Activated CD4-positive, alpha-beta T cell treated with anti-CD3 and anti-CD28 coated beads, Interleukin-2, amount 50 U/mL, for 24 hours (primary cell): ENCODE measurements at regions not wholly inside any gene's neighbourhood (a gene's known extent, or its start where the extent isn't known, plus 50 kb on each side); places are given as distances from the start of the nearest gene placed in this dataset.
"Not testable (repeated sequence)": the region's sequence is repeated elsewhere in the genome, so short reads cannot be mapped to it uniquely, and the experiment has no call there.

Source experiments
- DNase-seq, 2 donors: peaks; one replicate each; pipeline ENCODE4 v3.0.0-alpha.2; 2020; ENCODE audit warnings: low read depth in 1 of 2, low spot score in 1 of 2

DNA sequence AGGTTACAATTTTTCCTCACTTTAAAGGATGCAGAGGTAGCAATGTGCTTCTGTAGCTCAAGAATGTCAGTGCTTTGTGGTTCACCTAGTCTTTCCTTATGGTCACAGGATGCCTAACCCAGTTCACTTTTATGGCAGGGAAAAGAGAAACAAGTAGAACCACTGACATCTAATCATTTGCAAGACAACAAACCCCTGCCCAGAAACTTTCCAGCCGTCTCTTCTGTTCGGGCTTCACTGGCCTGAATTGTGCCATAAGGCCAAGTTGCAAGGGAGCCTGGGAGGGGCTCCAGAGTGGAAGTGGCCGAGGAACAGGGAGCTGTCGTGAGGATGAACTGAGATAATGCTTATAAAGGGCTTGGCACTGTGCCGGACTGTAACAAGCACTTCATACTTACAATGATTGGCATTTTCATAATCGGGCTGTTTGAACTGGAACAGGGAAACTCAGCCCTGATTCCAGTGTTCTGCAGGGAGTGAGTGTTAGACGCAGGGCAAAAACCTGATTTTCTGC lies 212.6 kb downstream of the BCAS1 start:
- no peak for DNase-seq

GRCh38 chr20:53856300-53857295 lies 213.8 kb downstream of the BCAS1 start:
- no peak for DNase-seq

GRCh38 chr20:53855733-53856132 lies 214.7 kb downstream of the BCAS1 start:
- DNase-seq: no peak

GRCh38 chr20:53854609-53854926 lies 215.8 kb downstream of the BCAS1 start:
- not testable (repeated sequence) for DNase-seq

- DNase-seq: no peak
Observed at GRCh38 chr20:53853111-53853713, 217.2 kb downstream of the BCAS1 start.

- no peak for DNase-seq
Observed at GRCh38 chr20:53852691-53853090, 217.7 kb downstream of the BCAS1 start.

DNA sequence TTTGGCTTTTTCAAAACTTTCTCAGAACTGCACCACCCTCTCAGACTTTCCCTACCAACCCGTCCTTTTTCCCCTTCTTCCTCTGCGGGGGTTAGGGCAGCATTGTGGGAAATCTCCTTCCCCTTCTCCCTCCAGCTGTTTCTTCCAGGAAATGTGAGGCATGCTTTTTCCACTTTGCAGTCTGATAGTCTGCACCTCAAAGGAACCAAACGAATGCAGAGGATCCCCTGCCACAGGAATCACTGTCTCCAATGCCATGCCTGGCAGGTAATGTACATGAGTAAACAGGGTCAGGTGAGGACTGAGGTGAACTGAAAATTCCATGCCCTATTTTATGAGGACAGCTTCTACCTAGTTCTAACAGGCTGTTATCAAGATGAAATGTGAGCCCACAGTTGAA lies 218.4 kb downstream of the BCAS1 start:
- no peak for DNase-seq

DNA sequence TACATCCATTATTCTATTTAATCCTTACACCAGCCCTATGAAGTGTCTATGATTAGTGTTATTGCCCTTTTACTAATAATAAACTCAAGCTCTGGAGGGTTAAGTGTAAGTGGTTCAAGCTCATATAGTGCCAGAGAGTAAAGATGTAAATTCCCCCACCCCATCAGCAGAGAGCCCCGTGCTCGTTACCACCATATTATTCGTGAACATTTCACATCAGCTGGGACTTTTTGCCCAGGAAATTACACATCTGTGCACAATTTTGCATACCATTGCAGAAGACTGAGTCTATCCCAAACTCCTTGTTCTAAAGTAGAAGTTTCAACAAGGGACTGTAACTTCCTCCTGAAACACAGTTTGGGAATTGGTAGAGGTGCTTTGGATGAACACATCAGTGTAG lies 220.1 kb downstream of the BCAS1 start:
- DNase-seq: no peak

DNA sequence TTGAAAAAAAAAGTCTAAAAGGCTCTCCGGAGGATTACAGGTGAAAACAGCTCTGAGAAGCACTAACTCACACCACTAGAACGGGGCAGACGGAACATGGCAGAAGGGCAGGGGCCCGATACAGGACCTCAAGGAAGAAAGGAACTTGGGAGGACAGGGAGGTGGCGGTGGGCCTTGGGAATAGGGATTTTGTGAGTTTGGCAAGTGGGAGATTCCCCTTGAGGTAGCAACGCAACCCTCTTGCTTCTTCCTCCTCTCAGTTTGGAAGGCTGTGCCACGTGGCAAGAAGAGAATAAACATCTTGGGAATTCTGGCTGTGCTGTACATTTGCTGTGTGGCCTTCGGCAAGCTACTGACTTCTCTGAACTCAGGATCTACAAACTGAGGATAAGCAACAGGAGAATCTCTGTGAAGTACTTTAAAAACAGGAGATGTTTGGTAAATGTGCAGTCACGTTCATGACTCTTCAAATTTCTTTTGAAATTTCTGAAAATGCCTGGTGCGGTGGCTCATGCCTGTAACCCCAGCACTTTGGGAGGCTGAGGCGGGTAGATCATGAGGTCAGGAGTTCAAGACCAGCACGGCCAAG lies 220.8 kb downstream of the BCAS1 start:
- no peak for DNase-seq

DNA sequence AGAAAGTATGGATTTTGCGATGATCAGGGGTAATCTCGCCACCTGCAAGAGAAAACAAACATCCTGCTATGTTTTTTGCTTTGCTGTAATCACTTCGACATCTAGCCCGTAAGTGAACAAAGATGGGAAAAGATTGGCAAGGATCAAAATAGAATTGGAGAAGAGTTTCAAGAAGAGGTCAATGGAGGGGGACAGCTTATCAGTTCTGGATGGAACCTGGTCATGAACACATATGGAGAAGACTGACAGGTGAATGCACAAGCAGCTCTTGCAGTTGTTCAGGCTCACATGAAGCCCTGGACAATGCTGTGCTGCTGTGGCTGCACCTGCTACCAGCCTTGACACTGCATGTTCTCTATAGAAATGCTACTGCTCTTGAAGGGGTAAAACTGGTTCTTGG lies 222.1 kb downstream of the BCAS1 start:
- no peak for DNase-seq

GRCh38 chr20:53847837-53848170 lies 222.6 kb downstream of the BCAS1 start:
- no peak for DNase-seq

GRCh38 chr20:53847139-53847836 lies 223.1 kb downstream of the BCAS1 start:
- DNase-seq: no peak

- DNase-seq: no peak
Observed at GRCh38 chr20:53846640-53847039, 223.8 kb downstream of the BCAS1 start.

DNA sequence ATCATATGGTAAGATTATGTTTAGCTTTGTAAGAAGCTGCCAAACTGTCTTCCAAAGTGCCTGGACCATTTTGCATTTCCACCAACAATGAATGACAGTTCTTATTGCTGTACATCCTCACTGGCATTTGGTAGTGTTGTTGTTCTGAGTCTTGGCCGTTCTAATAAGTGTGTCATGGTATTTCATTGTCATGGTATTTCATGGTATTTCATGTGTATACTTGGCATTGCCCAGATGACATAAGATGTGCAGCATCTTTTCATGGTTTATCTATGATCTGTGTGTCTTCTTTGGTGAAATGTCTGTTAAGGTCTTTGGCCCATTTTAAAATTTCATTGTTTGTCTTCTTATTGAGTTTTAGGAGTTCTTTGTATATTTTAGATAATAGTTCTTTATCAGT lies 224.4 kb downstream of the BCAS1 start:
- no peak for DNase-seq

- no peak for DNase-seq
Observed at GRCh38 chr20:53844259-53844658, 226.1 kb downstream of the BCAS1 start.

DNA sequence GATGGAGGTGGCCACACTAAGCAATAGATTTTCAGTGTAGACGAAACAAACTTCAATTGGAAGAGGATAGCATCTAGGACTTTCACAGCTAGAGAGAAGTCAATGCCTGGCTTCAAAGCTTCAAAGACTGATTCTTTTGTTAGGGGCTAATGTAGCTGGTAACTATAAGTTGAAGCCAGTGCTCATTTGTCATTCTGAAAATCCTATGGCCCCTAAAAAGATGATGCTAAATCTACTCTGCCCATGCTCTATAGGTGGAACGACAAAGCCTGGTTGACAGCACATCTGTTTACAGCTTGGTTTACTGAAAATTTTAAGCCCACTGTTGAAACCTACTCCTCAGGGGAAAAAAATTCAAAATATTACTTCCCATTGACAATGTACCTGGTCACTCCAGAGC lies 226.7 kb downstream of the BCAS1 start:
- DNase-seq: no peak

DNA sequence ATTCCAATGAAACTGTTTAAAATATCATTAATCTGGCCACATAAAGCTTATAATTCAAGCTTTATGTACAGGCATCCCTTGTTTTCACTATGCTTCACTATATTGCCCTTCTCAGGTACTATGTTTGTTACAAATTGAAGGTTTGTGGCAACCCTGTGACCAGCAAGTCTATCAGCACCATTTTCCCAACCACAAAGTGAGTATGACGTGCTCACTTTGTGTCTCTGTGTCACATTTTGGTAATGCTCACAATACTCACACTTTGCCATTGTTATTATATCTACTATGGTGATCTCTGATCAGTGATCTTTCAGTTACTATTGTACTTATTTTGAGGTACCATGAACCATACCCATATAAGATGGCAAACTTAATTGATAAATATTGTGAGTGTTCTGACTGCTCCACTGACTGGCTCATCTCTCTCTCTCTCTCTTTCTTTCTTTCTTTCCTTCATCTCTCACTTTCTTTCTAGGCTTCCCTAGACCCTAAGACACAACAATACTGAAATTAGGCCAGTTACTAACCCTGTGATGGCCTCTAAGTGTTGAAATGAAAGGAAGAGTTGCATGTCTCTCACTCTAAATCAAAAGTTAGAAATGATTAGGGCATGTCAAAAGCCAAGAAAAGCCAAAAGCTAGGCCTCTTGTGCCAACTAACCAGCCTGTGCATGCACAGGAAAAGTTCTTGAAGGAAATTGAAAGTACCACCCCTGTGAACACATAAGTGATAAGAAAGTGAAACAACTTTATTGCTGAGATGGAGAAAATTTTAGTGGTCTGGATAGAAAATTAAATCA lies 227.9 kb downstream of the BCAS1 start:
- peak in 1 of 2 donors; percentile 24 for DNase-seq

DNA sequence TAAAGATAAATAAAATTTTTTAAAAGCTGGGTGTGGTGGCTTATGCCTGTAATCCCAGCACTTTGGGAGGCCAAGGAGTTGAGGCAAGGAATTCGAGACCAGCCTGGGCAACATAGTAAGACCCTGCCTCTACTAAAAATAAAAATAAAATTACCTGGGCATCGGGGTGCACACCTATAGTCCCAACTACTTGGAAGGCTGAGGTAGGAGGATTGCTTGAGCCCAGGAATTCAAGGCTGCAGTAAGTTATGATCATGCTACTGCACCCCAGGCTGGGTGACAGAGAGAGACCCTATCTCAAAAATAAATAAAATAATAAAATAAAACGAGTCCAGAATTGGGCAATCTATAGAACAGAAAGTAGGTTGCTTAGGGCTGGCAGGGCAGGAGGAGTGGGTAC lies 228.7 kb downstream of the BCAS1 start:
- DNase-seq: no peak

GRCh38 chr20:53840532-53840931 lies 229.9 kb downstream of the BCAS1 start:
- DNase-seq: no peak

DNA sequence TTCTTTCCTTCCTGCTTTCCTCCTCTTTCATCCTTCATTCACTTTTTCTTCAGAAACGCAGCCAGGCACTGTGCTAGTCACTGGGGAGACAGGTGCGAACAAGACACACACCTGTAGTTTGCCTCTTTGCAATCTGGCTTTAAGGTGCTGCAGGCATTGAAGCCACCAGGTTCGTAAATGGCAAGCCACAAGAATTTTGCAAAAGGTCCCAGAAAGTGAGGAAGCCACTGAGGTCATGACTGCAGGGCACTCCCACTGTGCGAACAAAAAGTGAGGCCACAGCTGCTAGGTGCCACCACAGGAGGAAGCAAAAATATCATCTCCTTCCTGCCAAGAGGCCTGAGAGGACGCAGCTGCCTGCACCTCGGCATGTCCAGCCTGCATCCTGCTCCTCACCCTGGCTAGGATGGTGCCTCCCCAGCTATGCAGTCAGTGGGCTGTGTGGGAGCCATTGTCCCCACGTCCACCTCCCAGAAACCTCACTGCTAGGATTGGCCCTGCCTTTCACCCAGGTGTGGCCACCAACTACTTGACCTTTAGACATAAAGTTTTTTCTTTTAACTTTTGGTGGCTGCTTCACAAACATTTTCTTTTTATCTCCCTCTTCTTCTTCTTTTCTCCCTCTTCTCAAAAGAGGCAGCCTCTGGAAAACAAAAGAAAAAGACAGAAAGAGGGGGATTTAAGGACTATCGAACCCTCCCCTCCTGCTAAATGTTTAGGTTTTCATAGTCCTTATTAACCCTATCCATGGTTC lies 230.8 kb downstream of the BCAS1 start:
- peak in 1 of 2 donors; percentile 21 for DNase-seq
